ENCODE measurements at regions not wholly inside any gene's neighbourhood (a gene's known extent, or its start where the extent isn't known, plus 50 kb on each side); places are given as distances from the start of the nearest gene placed in this dataset.
"Not testable (repeated sequence)": the region's sequence is repeated elsewhere in the genome, so short reads cannot be mapped to it uniquely, and the experiment has no call there.

- not testable (repeated sequence) for DNase-seq
These were observed 129.2 kb downstream of the MRPL14 start for GRCh38 chr6:43997990-43998585.

DNA sequence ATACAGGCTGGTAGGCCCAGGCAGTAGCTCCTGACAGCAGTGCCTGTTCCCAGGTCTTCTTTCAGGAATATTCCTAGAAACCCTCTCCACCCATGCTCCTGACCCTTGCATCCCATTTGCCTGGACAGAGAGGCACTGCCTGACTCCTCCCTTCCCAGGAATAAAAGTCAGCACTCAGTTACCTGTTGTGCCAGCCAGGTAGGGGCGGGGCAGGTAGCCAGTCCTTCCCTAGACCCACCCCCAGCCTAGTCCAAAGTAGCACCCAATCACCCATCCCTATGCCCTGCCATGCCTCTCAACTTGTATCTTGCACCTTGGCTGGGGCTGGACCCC, 129.9 kb downstream of the MRPL14 start:
- no peak for DNase-seq

GRCh38 chr6:43996618-43997344, 130.5 kb downstream of the MRPL14 start:
- no peak for DNase-seq

DNA sequence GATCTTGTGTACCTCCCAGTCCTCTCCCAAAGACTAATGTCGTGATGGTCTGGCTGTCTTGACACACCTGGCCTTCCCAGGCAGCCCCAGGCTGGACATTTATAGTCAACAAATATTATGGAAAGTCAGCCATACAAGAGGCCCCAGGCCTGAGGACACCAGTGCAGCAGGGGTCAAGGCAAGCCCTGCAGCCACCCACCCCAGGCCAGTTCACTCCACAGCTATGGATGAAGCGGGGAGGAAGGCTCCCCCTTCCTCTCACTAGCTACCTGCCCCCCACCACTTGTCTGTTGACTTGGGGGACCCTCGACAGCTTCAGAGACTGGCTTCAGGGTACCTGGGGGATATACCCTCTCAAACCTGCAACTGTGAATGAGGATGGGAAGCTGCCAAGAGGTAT, 132.1 kb downstream of the MRPL14 start:
- no peak for DNase-seq

GRCh38 chr6:43993881-43994523, 133.2 kb downstream of the MRPL14 start:
- DNase-seq = no peak

GRCh38 chr6:43992783-43993644, 134.2 kb downstream of the MRPL14 start:
- no peak for DNase-seq

DNA sequence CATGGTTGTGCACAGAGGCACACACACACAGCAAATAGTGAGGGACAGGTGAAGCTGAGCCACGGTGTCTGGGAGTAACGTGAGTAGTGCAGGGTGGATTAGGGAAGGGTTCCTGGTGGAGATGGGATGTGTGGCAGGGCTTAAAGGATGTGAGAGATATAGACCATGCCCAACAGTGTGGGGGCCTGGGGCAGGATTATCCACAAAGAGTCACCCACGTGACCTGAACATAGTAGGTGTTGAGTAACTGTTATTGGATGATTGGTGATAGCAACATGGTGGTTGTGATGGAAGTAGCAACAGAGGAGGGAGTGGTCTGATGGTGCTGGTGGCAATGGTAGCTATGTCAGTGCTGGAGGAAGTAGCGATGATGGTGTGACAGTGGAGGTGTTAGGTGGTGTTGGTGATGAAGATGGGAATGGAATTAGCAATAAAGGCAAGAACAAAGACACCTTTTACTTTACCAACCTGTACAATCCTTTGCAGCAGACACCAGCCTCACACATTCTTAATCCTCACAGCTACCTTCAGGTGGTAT, 135.1 kb downstream of the MRPL14 start:
- no peak for DNase-seq

DNA sequence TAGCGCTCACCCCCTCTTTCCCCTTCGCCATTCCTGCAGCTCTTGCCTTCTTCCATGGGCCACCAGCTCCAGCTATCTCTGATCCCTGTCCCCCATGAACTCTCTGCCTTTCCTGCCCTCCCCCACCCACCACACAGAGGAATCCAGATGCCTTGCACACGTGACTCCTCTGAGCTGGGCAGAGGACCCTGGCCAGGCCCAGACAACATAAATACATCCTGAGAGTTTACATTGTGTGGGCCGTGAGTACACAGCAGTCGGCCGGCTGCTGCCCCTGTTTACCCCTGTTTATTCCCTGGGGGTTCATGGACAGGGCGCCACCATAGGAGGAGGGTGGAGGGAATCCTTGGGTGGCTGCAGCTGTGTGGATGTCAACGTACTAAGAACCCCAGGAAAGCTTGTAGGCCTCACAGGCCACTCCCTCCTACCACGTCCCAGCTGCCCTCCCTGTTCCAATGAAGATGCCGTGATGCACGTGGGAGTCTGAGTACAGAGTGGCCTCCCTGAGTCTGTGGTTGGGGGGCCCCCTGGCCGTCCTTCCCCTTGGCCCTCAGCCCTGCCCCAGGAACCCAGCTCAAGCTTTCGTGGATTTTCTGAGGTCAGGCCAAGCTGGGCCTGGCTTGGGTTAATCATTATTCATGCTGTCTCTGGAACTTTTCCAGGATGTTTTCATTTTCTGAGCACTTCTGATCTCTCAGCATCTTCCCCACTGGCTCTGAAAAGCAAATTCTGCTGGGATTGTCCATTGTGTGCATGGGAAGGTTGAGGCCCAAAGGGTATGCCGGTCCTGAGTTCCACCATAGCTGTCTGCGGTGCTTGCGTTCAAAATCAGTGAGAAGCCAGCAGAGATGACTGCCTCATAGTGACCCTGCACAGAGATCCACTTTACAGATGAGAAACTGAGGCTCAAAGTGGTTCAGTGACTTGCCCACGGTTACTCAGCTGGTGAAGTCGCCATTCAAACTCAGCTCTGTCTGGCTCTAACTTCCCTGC, 136.3 kb downstream of the MRPL14 start:
- no peak for DNase-seq

DNA sequence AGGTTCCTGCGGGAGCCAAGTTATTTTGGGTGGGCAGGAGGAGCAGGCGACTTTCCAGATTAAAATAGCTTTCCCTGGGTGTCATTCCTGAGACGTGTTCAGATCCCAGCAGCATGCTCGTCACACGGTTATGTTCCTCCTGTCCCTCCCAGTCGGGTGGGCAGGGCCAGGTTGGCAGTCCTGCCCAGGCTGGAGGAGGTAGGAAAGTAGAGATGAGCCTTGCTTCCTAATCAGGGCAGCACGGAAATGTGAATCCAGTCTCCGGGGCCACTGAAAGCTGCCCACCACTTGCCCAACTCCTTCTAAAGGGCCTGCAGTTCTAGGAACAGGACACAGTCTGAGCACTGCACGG, 137.0 kb downstream of the MRPL14 start:
- DNase-seq = no peak

DNA sequence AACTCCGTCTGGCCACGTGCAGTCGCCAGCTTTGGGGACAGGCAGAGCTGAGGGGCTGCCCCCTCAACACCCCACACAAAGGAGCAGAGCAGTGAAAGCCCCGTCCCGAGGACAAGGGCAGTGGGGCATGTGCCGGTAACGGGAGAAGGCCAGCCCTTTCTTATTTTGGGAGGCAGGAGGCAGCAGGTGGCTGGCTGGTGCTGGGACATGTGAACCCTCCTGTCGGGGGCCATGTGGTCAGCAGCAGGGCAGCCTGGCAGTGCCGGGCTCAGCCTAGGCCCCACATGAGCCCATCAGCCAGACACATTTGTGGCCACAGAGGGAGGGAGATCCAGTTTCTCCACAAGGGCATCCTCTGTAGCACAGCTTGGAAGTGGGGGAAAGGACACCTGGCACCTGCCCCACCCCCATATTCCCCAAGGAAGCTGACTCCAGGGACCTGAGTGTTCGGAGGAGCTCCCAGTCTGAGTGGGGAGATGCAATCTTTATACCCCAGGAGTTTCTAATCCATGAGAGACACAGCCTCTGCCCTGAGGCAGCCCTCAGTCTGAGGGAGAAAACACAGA, 137.6 kb downstream of the MRPL14 start:
- no peak for DNase-seq

GRCh38 chr6:43988801-43989200, 138.5 kb downstream of the MRPL14 start:
- no peak for DNase-seq

GRCh38 chr6:43987838-43988439, 139.3 kb downstream of the MRPL14 start:
- DNase-seq = no peak

DNA sequence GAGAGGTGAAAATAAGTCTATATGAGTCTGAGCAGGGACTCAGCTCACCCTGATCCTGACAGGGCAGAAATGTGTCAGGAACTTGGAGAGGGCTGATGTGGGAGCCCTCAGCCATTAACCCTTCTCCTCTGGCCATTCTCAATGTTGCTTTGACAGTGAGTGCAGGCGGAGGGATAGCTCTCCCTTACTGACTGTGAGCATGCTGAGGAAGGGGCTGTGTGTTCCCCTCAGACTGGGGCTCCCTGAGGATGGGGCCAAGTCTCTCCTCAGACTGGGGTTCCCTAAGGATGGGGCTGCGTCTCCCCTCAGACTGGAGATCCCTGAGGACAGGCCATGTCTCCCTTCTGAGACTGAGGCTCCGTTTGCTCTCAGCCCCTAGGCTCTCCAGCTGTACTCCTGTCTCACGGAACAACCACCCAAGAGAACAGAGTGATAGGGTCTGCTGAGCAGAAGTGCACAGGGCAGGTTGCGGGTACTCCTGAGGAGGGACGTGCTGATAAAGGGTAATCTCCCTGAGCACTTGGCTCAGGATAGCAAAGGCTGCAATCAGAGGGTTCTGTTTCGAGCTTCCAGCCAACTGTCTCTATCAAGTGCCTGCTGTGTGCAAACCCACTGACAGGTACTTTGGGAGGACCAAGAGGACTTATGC, 141.0 kb downstream of the MRPL14 start:
- no peak for DNase-seq

GRCh38 chr6:43985329-43985728, 141.9 kb downstream of the MRPL14 start:
- no peak for DNase-seq

GRCh38 chr6:43984442-43985321, 142.6 kb downstream of the MRPL14 start:
- no peak for DNase-seq

- no peak for DNase-seq
These were observed 143.6 kb downstream of the MRPL14 start for GRCh38 chr6:43983632-43984031.

GRCh38 chr6:43983191-43983590, 144.1 kb downstream of the MRPL14 start:
- DNase-seq = no peak

DNA sequence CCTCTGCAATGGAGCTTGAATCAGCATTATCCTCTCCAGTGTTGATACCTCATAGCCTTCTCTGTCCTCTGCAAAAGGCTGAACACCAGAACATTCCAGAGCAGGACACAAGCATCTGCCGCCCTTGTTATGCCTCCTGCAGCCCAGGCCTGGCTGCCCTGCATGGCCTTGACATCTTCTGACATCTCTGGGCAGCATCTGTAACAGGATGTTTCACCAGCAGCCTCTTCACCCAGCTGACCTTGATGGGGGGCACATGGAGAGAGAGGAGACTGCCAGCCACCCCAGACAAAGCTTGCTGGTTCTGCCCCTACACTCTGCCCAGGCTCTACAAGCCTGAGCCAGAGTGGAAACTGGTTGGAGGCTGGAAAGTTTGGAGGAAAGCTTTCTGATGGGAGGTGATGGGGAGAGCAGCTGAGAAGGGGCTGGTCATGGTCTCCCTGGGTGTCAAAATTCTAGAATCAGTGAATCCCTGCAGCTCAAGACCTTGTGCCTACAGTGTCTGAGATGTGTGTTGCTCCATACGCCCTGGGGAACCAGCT, 145.1 kb downstream of the MRPL14 start:
- no peak for DNase-seq

DNA sequence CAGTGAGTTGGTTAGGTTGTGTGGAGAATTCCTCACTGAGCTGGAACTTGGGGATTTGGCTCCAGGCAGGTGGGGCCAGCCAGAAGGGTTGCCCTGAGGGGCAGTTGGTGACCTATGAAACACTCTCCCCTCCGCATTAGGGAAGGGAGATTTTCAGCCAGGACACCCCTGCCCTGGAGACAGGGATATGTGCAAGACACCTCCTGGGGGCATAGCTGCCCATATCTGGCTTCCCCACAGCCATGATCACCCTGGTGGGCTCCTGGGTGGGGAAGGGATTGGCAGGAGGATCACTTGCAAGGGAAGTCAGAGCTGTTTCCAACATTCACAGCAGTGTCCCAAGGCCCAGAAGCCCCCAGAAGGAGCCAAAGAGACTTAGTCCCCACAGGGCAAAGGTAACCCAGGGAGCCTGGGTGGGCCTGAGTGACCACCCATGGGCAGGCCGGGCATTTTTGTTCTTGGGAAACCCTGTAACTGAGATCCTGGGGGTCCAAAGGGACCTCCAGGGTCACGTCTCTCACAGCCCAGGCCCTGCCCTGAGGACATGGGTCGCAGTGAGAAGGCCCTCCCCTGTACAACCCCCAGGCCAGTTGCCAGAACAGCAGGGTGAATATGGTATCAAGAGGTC, 145.8 kb downstream of the MRPL14 start:
- DNase-seq = no peak

Measured in stimulated activated CD4-positive, alpha-beta T cell treated with anti-CD3 and anti-CD28 coated beads, Interleukin-2, amount 100 ng/mL, for 24 hours (primary cell).